Adrenal gland (tissue), 9 donors: ENCODE measurements at regions not wholly inside any gene's neighbourhood (a gene's known extent, or its start where the extent isn't known, plus 50 kb on each side); places are given as distances from the start of the nearest gene placed in this dataset.

ENCODE experiments used
- DNase-seq, 7 donors: peaks; one replicate each; pipeline ENCODE4 v3.0.0-alpha.2; 2019 to 2020
- H3K27ac ChIP-seq, 5 donors: fragments of 200-600 bp; sonication (generic) in 4 of 5; 1 replicate in 3 of 5; 2 replicates in 2 of 5; pipeline versions ENCODE4 v1.5.1 to v1.8.0; 2016 to 2020; ENCODE audit warnings: mild to moderate bottlenecking in 1 of 5
- H3K27me3 ChIP-seq: fragments of 200-600 bp; 2 replicates; pipeline ENCODE4 v1.8.0; 2021
- H3K36me3 ChIP-seq, 2 donors: fragments of 200-600 bp; replicated peaks in 1 of 2; 1 replicate in 1 of 2; 2 replicates in 1 of 2; pipeline versions ENCODE4 v1.5.1 to v1.8.0; 2018 to 2022
- H3K4me1 ChIP-seq, 2 donors: fragments of 200-600 bp; replicated peaks in 1 of 2; 1 replicate in 1 of 2; 2 replicates in 1 of 2; pipeline versions ENCODE4 v1.5.1 to v1.8.0; 2018 to 2021
- H3K4me3 ChIP-seq, 4 donors: fragments of 200-600 bp; sonication (generic) in 3 of 4; one replicate each; pipeline ENCODE4 v1.5.1; 2016 to 2018
- H3K9me3 ChIP-seq, 3 donors: fragments of 200-600 bp; sonication (generic) in 1 of 3; replicated peaks in 1 of 3; 1 replicate in 2 of 3; 2 replicates in 1 of 3; pipeline versions ENCODE4 v1.5.1 to v1.8.0; 2016 to 2021
- CTCF ChIP-seq, 6 experiments: fragments of 450-650 bp in 4 of 6; fragments of 200-600 bp in 2 of 6; sonication (generic) in 1 of 6; IDR thresholded peaks; 1 replicate in 5 of 6; 2 replicates in 1 of 6; pipeline versions ENCODE4 v1.5.1 to v1.8.0; 2016 to 2021; ENCODE audit warnings: antibody characterized with exemption in 6 of 6, mild to moderate bottlenecking in 2 of 6, moderate library complexity in 1 of 6
- POLR2A ChIP-seq, 2 donors: fragments of 450-650 bp; IDR thresholded peaks; one replicate each; pipeline ENCODE4 v1.6.1; 2017; ENCODE audit warnings: antibody characterized with exemption in 2 of 2, mild to moderate bottlenecking in 2 of 2, moderate library complexity in 1 of 2
- WGBS, 4 donors: extraction: QIAGEN DNeasy Blood & Tissue Kit in 2 of 4; methylation state at CpG; one replicate each; pipeline versions ENCODE4 v1.1.5 to v1.1.7; 2013 to 2017; 5-methylcytosine and 5-hydroxymethylcytosine counted together
- intact Hi-C, 2 donors: fragments of 100-400 bp; cut with DNase I; formaldehyde crosslinking; loops; one replicate each; pipeline versions ENCODE4 v1.14.1 to v1.15.0; 2022 to 2023
- donor health status: healthy with polysubstance abuse.
- donor health status: Bipolar disorder and iron deficiency.
- donor health status: DM: yes; HTN: yes; CAD: no.
- donor health status: DM: no; HTN: no; CAD: no.
- donor health status: DM: no; HTN: no; CAD: no.

DNA sequence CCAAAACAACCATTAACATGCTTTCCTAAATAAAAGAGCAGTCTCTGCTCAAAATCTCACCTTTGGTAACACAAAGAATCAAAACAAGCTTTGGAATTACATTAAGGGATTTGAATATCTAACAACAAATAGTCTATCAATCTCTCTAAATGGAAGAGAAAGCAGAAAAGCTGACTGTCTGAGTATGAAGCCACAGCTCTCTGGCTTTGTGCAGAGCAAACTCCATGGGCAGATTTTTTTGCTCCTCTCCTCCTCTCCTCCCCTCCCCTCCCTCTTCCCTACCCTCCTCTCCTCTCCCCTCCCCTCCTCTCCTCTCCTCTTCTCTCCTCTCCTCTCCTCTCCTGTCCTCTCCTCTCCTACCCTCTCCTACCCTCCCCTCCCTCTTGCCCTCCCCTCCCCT, 329.5 kb upstream of the ETAA1 start:
- intact Hi-C loops, result no loop called here
- H3K27me3 ChIP-seq, result no peaks in the 10 kb centered on the region
- no peaks in the 10 kb centered on the region for H3K9me3 ChIP-seq
- no peak overlapping the region for H3K4me3 ChIP-seq
- H3K27ac ChIP-seq, result no peak overlapping the region
- TF ChIP-seq CTCF (IDR thresholded peaks at IDR 0.05) (no peak), POLR2A (IDR thresholded peaks at IDR 0.05) (no peak)
- H3K36me3 ChIP-seq, result no peaks in the 10 kb centered on the region
- peaks cover 0 to 14% of the 10 kb centered on the region in 2 donors for H3K4me1 ChIP-seq
- DNase-seq, result no peak

DNA sequence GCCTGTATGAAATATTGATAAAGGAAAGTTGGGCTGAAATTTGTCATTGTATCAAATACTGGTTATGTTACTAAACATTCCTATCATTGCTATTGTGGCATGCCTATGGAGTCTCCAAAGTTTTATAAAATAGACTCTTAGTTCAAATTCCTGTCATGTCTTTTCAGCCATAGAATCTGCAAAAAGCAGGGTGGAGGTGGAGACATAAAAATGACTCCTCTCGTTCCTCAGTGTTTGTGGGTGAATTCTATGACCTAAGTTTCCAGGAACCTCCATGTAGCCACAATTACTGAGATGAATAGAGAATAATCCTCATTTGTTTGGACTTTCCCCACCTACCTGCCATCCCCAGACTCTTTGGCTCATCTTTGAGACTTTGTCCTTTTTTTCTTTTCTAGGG, 326.3 kb upstream of the ETAA1 start:
- peaks cover 0 to 1% of the 10 kb centered on the region in 2 donors for H3K4me1 ChIP-seq
- TF ChIP-seq CTCF (IDR thresholded peaks at IDR 0.05) (no peak), POLR2A (IDR thresholded peaks at IDR 0.05) (no peak)
- H3K4me3 ChIP-seq, result no peak overlapping the region
- DNase-seq, result no peak
- no peak overlapping the region for H3K27ac ChIP-seq
- no peaks in the 10 kb centered on the region for H3K9me3 ChIP-seq
- intact Hi-C loops, result no loop called here
- 78 to 94% (median 81%) methylated on average over 1 of the region's 1 CpG for WGBS, 4 donors
- H3K27me3 ChIP-seq, result no peaks in the 10 kb centered on the region
- no peaks in the 10 kb centered on the region for H3K36me3 ChIP-seq

DNA sequence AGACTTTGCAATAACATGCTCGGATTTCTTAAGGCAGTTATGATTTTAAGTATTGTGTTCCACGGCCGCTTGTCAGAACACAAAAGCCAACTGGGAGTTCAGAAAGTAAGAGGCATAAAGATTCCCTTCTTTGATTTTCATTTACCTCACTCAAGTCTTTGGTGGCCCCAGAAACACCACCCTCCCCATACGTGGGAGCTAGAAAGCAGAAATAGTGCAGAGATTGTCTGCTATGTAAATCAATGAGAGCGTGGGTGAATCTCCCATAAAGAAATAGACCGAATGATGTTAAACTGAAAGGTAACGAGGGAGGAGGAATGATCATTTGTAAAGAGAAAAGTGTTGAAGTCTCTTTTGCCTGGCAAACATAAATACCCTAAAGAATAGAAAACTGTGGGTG, 322.1 kb upstream of the ETAA1 start:
- TF ChIP-seq POLR2A (IDR thresholded peaks at IDR 0.05), result no peak
- TF ChIP-seq CTCF (IDR thresholded peaks at IDR 0.05), result no peak
- 87 to 96% (median 94%) methylated on average over 7 of the region's 7 CpGs for WGBS, 4 donors
- Histone ChIP-seq H3K27me3 (no peaks in the 10 kb centered on the region), H3K36me3 (no peaks in the 10 kb centered on the region), H3K27ac (no peak overlapping the region), H3K4me3 (no peak overlapping the region), H3K9me3 (no peaks in the 10 kb centered on the region), H3K4me1 (no peaks in the 10 kb centered on the region)
- no peak for DNase-seq
- intact Hi-C loops, result no loop called here

DNA sequence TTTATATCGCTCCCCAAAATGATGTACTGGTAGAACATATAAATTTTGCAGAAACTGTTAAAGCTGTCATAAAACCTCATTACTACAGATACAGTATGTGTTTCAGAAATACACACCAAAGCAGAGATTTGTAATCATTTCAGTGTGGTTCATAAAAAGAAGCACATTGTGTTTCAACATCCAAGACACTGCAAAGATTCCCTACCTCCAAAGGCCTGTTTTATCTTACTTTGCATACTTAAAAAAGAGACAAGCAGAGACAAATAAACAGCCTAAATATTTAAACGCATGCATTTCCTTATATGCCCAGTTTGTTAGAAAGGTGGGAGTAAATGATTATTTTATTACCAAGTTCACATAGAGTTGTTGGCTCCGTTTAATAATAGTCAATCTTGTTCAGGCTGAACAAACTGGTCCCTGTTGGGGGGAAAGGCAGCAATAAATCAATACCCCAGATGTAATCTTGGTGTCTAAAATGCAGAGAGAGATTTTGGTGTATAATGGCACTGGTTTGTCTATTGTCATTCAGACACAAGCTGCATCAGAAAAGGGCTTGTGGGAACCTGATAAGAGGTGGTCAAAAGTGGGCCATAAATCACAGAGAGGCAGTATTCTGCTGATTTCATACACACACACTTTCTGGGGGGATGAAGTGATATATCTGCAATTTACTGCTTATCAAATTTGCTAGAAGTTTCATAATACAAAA, 321.4 kb upstream of the ETAA1 start:
- 85 to 91% (median 90%) methylated on average over 3 of the region's 3 CpGs for WGBS, 4 donors
- intact Hi-C loops, result no loop called here
- Histone ChIP-seq H3K27me3 (no peaks in the 10 kb centered on the region), H3K27ac (no peak overlapping the region), H3K9me3 (no peaks in the 10 kb centered on the region), H3K4me3 (no peak overlapping the region), H3K36me3 (no peaks in the 10 kb centered on the region), H3K4me1 (no peaks in the 10 kb centered on the region)
- TF ChIP-seq POLR2A (IDR thresholded peaks at IDR 0.05) (no peak), CTCF (IDR thresholded peaks at IDR 0.05) (no peak)
- DNase-seq, result no peak
